ENCODE measurements at regions not wholly inside any gene's neighbourhood (a gene's known extent, or its start where the extent isn't known, plus 50 kb on each side); places are given as distances from the start of the nearest gene placed in this dataset.

DNA sequence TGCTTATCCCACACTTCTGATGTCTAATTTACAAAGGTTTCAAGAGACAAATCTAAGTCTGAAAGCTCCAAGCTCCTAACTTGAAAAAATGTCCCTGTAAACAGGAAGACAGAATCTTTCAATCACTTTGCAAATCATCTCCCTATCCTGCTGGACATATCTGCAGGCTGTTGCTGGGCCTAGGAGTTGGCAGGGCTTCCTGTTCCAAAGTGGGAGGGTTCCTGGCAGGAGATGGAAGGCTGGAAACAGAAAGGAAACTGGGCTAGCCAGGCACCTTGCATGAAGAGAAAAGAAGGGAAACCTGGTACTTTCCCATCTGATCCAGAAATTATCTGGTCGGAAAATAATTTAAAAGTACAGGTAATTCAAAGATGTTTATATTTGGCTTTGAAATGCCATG is 227.3 kb upstream of the IL12A start:
- DNase-seq (ENCODE audit: low spot score) = no peak

DNA sequence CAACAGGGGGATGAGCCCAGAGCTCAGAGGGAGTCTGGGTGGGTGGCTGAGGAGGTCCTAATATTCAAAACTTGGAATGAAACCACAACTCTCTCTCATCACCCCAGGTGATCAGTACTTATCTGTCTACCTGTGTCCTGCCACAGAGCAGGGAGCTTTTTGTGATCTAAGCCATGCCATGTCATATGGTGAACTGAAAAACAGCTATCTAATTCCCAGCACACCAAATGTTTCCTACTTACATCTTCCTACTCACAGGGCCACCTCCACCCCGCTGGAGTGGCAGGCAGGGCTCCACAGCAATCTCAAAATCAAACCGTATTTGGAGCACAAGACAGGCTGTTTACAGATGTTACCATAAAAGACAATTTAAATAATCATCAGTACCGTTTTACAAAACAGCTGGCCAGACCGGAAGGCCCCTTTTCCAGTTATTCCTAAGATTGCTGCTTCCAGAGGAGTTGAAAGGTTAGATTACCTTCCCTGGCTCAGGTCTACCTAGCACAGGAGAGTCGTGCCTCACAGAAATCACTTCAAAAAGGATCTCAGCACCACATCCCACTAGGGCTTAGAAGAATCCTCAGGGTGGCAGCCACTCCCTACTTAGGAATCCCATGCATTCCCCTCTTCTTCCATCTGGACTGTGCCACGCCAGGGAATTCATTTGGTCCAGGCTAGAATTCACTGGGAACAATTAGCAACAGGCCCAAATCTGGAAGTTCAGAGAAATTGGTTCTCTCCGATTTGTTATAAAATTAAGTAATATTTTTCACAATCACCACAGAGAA is 226.6 kb upstream of the IL12A start:
- DNase-seq (ENCODE audit: low spot score) = no peak

DNA sequence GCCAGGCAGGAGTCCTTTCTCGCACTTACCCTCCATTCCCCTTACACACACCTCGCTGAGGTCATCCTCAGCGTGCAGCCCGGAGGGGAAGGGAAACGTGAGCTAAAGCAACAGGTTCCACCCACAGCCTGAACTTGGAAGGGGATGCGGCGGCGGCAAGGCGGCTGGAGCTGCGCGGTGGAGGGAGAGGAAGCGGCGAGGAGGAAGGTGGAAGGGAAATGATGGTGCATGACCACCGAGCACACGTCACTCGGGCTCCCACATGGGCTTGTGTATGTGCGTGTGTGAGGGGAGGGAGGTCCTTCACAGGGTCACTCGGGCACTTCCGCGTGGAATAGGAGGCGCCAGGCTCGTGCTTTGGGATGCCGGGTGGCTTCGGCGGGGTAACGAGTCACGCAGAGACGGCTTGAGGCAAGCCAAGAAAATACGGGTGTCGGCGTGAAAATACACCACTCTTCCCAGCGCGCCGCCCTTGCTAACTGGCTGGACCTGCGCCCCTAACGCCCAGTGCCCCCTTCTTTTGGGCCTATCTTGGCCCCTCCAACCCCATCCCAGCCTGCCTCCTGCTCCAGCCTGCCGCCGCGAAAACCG is 225.5 kb upstream of the IL12A start:
- peak; percentile 68 for DNase-seq (ENCODE audit: low spot score)

- DNase-seq (ENCODE audit: low spot score) = peak; percentile 91
Observed at GRCh38 chr3:159763602-159764489, 224.8 kb upstream of the IL12A start.

DNA sequence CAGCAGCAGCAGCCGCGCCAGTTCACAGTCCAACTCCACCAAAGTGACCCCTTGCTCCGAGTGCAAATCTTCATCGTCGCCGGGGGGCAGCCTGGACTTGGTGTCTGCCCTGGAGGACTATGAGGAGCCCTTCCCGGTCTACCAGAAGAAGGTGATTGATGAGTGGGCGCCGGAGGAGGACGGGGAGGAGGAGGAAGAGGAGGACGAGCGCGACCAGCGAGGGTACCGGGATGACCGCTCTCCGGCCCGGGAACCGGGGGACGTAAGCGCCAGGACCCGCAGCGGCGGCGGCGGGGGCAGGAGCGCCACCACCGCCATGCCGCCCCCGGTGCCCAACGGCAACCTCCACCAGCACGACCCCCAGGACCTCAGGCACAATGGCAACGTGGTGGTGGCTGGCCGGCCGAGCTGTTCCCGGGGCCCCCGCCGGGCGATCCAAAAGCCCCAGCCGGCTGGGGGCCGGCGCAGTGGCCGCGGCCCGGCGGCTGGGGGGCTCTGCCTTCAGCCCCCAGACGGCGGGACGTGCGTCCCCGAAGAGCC is 224.1 kb upstream of the IL12A start:
- DNase-seq (ENCODE audit: low spot score) = peak; percentile 77

DNA sequence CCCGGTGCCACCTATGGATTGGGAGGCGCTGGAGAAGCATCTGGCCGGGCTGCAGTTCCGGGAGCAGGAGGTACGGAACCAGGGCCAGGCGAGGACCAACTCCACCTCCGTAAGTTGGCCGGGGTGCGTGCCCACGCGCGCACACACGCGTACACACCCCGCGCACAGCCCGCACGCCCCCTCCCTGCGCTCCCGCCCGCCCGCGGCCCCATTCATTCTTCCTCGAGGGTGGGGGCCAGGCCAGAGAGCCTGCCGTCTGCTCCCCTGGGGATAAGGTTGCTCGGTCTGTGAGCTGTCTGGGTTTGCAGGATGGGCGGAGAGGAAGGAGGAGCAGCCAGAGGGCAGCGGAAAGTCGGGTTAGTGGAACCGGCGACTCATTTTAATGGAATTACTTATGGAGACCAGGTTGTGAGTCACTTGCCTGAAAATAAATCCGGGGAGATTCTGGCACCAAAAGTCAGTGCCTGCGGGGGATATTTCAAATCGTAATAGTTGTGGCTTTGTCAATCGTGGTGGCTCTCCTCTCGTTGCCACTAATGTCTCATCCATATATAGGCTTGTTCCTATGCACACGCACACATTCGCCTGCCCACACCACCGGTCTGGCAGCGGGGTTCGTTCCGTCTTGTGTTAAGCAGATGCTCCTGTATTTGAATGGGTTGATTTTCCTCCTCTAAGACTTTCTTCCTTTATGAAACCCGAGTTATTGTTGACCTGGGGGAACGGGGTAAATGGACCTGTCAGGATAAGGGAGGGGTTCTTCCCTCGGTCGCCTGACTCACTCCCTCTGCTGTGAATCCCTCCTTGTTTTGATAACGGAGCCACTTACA is 223.4 kb upstream of the IL12A start:
- peak; percentile 85 for DNase-seq (ENCODE audit: low spot score)

GRCh38 chr3:159765860-159766294 is 222.8 kb upstream of the IL12A start:
- peak; percentile 64 for DNase-seq (ENCODE audit: low spot score)

DNA sequence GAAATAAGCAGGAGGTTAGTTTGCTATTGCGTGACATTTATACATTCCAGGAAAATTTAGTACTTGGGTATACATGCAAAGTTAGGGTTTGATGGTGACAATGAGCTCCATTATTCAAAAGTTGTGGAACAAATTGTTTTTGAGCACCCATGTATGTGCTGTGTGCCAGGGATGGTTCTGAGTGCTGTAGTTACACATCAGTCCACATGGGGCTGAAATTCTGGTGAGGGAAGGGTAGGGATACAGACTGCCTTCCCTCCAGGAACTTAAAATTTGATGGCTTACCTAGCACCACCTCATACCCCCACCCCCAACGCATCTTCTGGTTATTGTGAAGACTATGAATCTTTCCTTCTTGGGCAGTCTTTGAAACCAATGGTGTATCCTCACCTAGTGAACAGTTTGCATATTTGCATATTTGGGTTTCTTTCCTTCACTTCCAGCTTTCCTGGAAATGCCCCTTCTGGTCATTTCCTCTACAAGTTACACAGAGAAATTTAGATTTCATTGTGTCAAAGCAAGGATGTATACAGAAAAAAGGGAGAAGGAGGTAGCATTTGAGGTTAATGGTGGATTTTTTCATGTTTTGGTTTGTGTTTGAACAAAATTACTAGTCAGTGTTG is 222.0 kb upstream of the IL12A start:
- peak; percentile 52 for DNase-seq (ENCODE audit: low spot score)

DNA sequence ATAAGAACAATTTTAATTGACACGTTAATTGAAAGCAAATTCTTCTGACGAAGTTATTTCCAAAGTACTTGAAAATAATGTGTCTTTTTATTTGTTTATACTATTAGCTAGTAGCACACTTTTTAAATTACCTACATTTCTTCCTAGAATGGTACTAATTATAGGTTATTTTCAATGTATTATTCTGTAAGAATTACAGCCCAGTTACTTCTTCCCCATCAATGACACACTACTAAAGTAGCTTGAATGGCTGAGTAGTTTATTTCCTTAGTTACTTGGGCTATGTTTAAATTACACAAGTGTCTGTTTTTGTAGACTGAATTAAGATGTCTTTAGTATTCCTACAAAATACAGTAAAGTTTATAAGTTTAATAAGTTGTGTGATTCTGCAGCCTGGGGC is 217.6 kb upstream of the IL12A start:
- no peak for DNase-seq (ENCODE audit: low spot score)

DNA sequence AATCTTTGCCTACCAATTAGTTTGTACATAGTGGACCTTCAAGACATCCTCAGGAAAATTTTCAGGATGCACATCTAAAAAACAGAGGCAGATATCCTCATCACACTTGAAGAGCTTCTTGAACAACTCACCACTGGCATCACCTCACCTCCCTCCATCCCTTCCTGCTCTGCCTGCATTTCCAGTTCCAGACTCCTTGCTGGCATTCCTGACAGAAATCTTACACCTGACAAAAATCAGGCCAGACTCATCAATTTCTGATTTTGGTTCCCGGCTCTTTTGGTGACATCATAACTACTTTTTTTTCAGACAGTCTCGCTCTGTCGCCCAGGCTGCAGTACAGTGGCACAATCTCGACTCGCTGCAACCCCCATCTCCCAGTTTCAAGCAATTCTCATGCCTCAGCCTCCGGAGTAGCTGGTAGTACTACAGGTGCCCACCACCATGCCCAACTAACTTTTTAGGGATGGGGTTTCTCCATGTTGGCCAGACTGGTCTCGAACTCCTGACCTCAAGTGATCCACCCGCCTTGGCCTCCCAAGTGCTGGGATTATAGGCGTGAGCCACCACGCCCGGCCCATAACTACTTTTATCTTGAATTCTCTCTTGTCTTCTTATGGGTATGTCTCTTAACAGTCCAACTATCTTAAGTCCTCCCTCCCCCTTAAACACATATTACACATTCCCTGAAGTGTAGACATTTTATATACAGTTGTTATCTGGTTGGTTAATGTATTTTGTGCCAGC is 216.6 kb upstream of the IL12A start:
- no peak for DNase-seq (ENCODE audit: low spot score)

DNA sequence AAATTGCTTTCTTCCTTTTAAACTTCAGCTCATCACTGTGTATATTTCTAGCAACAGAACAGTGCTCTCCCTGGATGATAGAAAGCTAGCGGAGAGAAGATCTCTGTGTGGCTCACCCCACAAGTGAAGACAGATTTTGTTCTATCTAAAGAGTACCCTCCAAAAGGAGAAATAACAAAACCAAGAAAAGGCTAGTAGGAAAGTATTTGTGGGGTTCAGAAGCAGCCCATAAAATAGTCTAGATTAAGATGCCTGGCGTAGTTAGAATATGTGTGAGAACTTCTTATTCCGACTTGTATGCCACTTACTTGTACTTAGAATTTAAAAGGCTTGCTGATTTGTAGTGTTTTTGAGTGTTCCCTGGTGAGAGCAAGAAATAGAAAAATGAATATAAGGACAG is 214.9 kb upstream of the IL12A start:
- DNase-seq (ENCODE audit: low spot score) = no peak

GRCh38 chr3:159775372-159775961 is 213.2 kb upstream of the IL12A start:
- no peak for DNase-seq (ENCODE audit: low spot score)

- DNase-seq (ENCODE audit: low spot score) = no peak
Observed at GRCh38 chr3:159776779-159777178, 211.9 kb upstream of the IL12A start.

- DNase-seq (ENCODE audit: low spot score) = no peak
Observed at GRCh38 chr3:159779883-159780282, 208.8 kb upstream of the IL12A start.

DNA sequence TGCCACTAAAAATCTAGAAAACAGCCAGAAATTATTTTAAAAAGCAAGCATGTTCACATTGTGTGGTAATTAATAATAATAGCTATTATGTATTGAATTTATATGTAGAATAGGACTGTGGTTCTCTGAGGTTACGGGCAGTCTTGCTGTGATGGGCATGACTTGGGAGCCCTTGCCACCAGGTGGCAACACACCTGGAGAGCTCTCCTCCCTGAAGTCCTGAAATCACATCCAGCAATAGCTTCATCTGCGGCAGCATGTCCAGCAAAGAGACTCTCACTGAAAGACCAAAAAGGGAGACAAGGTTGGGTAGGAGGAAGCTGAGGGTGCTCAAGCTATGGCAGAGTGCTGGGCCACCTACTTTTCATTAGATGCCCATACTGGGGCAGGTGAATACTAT is 206.8 kb upstream of the IL12A start:
- DNase-seq (ENCODE audit: low spot score) = no peak

GRCh38 chr3:159782724-159783421 is 205.8 kb upstream of the IL12A start:
- no peak for DNase-seq (ENCODE audit: low spot score)

GRCh38 chr3:159783780-159784742 is 204.6 kb upstream of the IL12A start:
- DNase-seq (ENCODE audit: low spot score) = no peak

DNA sequence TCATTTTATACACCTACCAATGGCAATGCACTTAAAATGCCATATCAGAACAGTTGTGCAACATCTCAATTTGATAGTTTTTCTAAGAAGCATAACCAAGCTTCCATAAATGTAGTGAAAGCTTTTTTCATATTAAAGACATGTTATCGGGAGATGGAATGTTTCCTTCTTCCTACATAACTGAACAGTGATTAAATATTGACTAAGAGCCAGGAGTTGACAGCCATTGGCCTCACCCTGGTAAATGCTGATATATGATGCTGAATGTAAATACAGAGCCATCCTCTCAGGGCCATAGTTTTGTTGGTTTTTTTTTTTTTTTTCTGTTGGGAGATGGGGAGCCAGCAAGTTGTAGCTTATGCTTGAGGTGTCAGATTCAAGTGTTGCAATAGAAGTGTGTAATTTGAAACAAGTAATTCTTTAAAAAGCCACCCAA is 203.3 kb upstream of the IL12A start:
- DNase-seq (ENCODE audit: low spot score) = no peak

Data from SK-N-DZ (cell line).